GM21528 (cell line): ENCODE measurements at regions not wholly inside any gene's neighbourhood (a gene's known extent, or its start where the extent isn't known, plus 50 kb on each side); places are given as distances from the start of the nearest gene placed in this dataset.
"Not testable (repeated sequence)": the region's sequence is repeated elsewhere in the genome, so short reads cannot be mapped to it uniquely, and the experiment has no call there.

Experiments used
- ATAC-seq: cut with Tn5 transposase; IDR thresholded peaks from one replicate; pipeline ENCODE4 v1.9.1; 2021; ENCODE audit warnings: mild to moderate bottlenecking, moderate library complexity; ENCODE audit not compliant: unreplicated experiment, low FRiP score

- not testable (repeated sequence) for ATAC-seq
Measured at GRCh38 chr20:26373066-26373465, 676.4 kb upstream of the ZNF337 start.

- ATAC-seq = no peak
Measured at GRCh38 chr20:26354511-26354910, 657.9 kb upstream of the ZNF337 start.

GRCh38 chr20:26347396-26347795 is 650.7 kb upstream of the ZNF337 start:
- ATAC-seq = no peak

- not testable (repeated sequence) for ATAC-seq
Measured at GRCh38 chr20:26340460-26341065, 643.9 kb upstream of the ZNF337 start.

GRCh38 chr20:26324177-26324576 is 627.5 kb upstream of the ZNF337 start:
- no peak for ATAC-seq

GRCh38 chr20:26315054-26315453 is 618.4 kb upstream of the ZNF337 start:
- no peak for ATAC-seq

GRCh38 chr20:26309720-26310119 is 613.1 kb upstream of the ZNF337 start:
- ATAC-seq = not testable (repeated sequence)

- no peak for ATAC-seq
Measured at GRCh38 chr20:26308961-26309360, 612.3 kb upstream of the ZNF337 start.

GRCh38 chr20:26295006-26295405 is 598.4 kb upstream of the ZNF337 start:
- no peak for ATAC-seq

- not testable (repeated sequence) for ATAC-seq
Measured at GRCh38 chr20:26288379-26289061, 591.9 kb upstream of the ZNF337 start.

GRCh38 chr20:26279238-26279637 is 582.6 kb upstream of the ZNF337 start:
- ATAC-seq = no peak

- no peak for ATAC-seq
Measured at GRCh38 chr20:26277339-26277738, 580.7 kb upstream of the ZNF337 start.

GRCh38 chr20:26276554-26277210 is 580.0 kb upstream of the ZNF337 start:
- no peak for ATAC-seq

GRCh38 chr20:26268762-26269161 is 572.1 kb upstream of the ZNF337 start:
- not testable (repeated sequence) for ATAC-seq

- not testable (repeated sequence) for ATAC-seq
Measured at GRCh38 chr20:26260925-26261324, 564.3 kb upstream of the ZNF337 start.

- ATAC-seq = not testable (repeated sequence)
Measured at GRCh38 chr20:26252311-26252975, 555.8 kb upstream of the ZNF337 start.

GRCh38 chr20:26251376-26251775 is 554.7 kb upstream of the ZNF337 start:
- ATAC-seq = not testable (repeated sequence)

- ATAC-seq = not testable (repeated sequence)
Measured at GRCh38 chr20:26250249-26251114, 553.8 kb upstream of the ZNF337 start.

- ATAC-seq = no peak
Measured at GRCh38 chr20:26243731-26244130, 547.1 kb upstream of the ZNF337 start.

GRCh38 chr20:26220609-26221008 is 524.0 kb upstream of the ZNF337 start:
- not testable (repeated sequence) for ATAC-seq
